Prostate gland (tissue), 2 donors: ENCODE measurements at regions not wholly inside any gene's neighbourhood (a gene's known extent, or its start where the extent isn't known, plus 50 kb on each side); places are given as distances from the start of the nearest gene placed in this dataset.

Experiments used
- CTCF ChIP-seq, 4 experiments: fragments of 200-600 bp in 2 of 4; fragments of 450-650 bp in 2 of 4; sonication (generic) in 2 of 4; IDR thresholded peaks; 1 replicate in 3 of 4; 2 replicates in 1 of 4; pipeline ENCODE4 v1.5.1; 2016 to 2019; ENCODE audit warnings: antibody characterized with exemption in 4 of 4, mild to moderate bottlenecking in 2 of 4, moderate library complexity in 2 of 4
- POLR2A ChIP-seq: fragments of 450-650 bp; IDR thresholded peaks from one replicate; pipeline ENCODE4 v1.6.1; 2016; ENCODE audit warnings: antibody characterized with exemption, mild to moderate bottlenecking
- POLR2AphosphoS5 ChIP-seq: sonication (generic); formaldehyde crosslinking; IDR thresholded peaks from one replicate; pipeline ENCODE4 v1.6.1; 2017; ENCODE audit warnings: antibody characterized with exemption

GRCh38 chr2:149826471-149827125 is 239.0 kb upstream of the MMADHC start:
- TF ChIP-seq POLR2AphosphoS5 (no peak), CTCF (IDR thresholded peaks at IDR 0.05) (no peak), POLR2A (no peak)
